PFSK-1 (cell line): ENCODE measurements at regions not wholly inside any gene's neighbourhood (a gene's known extent, or its start where the extent isn't known, plus 50 kb on each side); places are given as distances from the start of the nearest gene placed in this dataset.

Source experiments
- FOXP2 ChIP-seq: optimal IDR thresholded peaks from 2 replicates; pipeline ENCODE3; 2011; ENCODE audit warnings: borderline replicate concordance, control low read depth, inconsistent platforms; ENCODE audit not compliant: insufficient read depth; ENCODE audit errors: extremely low read length, extremely low read depth
- POLR2AphosphoS5 ChIP-seq: IDR thresholded peaks from 2 replicates; pipeline ENCODE4 v1.6.1; 2012; ENCODE audit warnings: low read depth, mild to moderate bottlenecking, control low read depth, low read length, moderate library complexity
- SIN3A ChIP-seq: IDR thresholded peaks from 2 replicates; pipeline ENCODE4 v1.6.1; 2012; ENCODE audit warnings: mild to moderate bottlenecking, low read length, moderate library complexity, borderline replicate concordance; ENCODE audit not compliant: insufficient read depth
- TAF1 ChIP-seq: IDR thresholded peaks from 2 replicates; pipeline ENCODE4 v1.6.1; 2012; ENCODE audit warnings: low read length, control low read depth, borderline replicate concordance; ENCODE audit not compliant: insufficient read depth
- TF ChIP-seq, protein P1 (sequence below), 2 experiments: IDR thresholded peaks; 2 replicates each; pipeline versions ENCODE4 v1.6.1 to v1.8.0; 2011 to 2012; ENCODE audit warnings: low read depth in 2 of 2, low read length in 2 of 2, control low read depth in 1 of 2, inconsistent platforms in 1 of 2, mild to moderate bottlenecking in 1 of 2, moderate library complexity in 1 of 2; ENCODE audit not compliant: insufficient read depth in 1 of 2

GRCh38 chr12:28601570-28602058, 411.4 kb downstream of the CCDC91 start:
- TF ChIP-seq, protein P1, sequence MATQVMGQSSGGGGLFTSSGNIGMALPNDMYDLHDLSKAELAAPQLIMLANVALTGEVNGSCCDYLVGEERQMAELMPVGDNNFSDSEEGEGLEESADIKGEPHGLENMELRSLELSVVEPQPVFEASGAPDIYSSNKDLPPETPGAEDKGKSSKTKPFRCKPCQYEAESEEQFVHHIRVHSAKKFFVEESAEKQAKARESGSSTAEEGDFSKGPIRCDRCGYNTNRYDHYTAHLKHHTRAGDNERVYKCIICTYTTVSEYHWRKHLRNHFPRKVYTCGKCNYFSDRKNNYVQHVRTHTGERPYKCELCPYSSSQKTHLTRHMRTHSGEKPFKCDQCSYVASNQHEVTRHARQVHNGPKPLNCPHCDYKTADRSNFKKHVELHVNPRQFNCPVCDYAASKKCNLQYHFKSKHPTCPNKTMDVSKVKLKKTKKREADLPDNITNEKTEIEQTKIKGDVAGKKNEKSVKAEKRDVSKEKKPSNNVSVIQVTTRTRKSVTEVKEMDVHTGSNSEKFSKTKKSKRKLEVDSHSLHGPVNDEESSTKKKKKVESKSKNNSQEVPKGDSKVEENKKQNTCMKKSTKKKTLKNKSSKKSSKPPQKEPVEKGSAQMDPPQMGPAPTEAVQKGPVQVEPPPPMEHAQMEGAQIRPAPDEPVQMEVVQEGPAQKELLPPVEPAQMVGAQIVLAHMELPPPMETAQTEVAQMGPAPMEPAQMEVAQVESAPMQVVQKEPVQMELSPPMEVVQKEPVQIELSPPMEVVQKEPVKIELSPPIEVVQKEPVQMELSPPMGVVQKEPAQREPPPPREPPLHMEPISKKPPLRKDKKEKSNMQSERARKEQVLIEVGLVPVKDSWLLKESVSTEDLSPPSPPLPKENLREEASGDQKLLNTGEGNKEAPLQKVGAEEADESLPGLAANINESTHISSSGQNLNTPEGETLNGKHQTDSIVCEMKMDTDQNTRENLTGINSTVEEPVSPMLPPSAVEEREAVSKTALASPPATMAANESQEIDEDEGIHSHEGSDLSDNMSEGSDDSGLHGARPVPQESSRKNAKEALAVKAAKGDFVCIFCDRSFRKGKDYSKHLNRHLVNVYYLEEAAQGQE (IDR thresholded peaks at IDR 0.05; ENCODE audit: insufficient read depth in 1 of 2, low read depth in 2 of 2, low read length in 2 of 2) = no peak
- TF ChIP-seq FOXP2 (no peak), SIN3A (no peak), POLR2AphosphoS5 (no peak), TAF1 (no peak)

DNA sequence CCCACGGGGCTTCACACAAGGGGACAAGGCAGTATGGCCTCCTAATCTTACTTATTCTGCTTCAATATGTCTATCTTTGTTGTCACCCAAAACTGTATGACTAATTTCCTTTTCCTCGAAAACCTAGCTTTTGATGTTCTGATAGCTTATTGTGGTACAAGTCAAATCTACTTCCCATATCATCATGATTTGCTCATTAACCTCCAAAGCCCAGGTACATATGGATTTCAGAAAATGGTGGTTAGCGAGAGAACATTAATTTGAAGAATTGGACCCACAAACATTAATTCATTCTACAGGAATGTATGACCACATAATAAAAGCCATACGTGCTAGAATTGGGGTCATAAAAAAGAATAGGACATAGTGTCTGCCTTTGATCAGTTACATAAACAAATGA, 412.5 kb downstream of the CCDC91 start:
- TF ChIP-seq TAF1 = no peak
- TF ChIP-seq SIN3A = no peak

DNA sequence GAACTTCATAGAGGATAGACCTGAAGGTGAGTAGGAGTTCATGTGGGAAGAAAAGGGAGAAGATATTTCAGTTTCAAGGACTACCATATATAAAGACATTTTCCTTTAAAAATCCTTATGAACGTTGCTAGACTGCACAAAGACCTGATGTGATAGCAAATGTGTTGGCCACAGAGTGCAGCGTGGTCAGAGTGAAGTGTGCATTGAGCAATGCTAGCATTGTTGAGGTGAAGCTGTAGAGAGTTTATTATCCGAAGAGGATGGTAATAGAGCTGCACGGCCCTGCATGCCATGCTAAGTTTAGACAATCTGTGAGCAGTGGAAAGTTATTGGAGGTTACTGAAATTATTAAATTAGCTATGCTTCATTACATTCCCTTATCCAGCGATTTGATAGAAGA, 413.0 kb downstream of the CCDC91 start:
- TF ChIP-seq, protein P1 (IDR thresholded peaks at IDR 0.05; ENCODE audit: insufficient read depth in 1 of 2, low read depth in 2 of 2, low read length in 2 of 2) = no peak
- no peak for TF ChIP-seq POLR2AphosphoS5
- TF ChIP-seq TAF1 = no peak
- no peak for TF ChIP-seq SIN3A
- no peak for TF ChIP-seq FOXP2

GRCh38 chr12:28603801-28604200, 413.5 kb downstream of the CCDC91 start:
- TF ChIP-seq, protein P1 (IDR thresholded peaks at IDR 0.05; ENCODE audit: insufficient read depth in 1 of 2, low read depth in 2 of 2, low read length in 2 of 2) = no peak
- no peak for TF ChIP-seq FOXP2
- TF ChIP-seq SIN3A = no peak
- TF ChIP-seq POLR2AphosphoS5 = no peak
- no peak for TF ChIP-seq TAF1

DNA sequence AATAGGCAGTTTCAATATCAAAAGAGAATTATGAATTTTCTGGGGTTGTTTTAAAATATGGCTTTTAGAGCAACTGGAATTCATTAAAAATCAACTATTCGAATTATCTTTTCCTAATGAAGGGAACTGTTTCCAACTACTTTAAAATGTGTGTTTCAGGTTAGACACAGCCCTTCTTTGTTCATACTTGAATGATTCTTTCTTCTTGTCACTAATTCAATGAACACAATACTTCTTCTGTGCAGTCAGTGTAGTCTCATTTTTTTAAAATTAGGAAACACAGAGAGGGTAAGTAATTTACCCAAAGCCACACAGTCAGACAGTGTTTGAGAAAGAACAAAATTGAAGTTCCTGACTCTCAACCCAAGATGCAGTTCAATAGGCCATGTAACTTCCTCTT, 414.0 kb downstream of the CCDC91 start:
- TF ChIP-seq POLR2AphosphoS5 (no peak), FOXP2 (no peak), SIN3A (no peak), TAF1 (no peak)
- TF ChIP-seq, protein P1 (IDR thresholded peaks at IDR 0.05; ENCODE audit: insufficient read depth in 1 of 2, low read depth in 2 of 2, low read length in 2 of 2) = no peak
